Prostate gland (tissue), 2 donors: ENCODE measurements at regions not wholly inside any gene's neighbourhood (a gene's known extent, or its start where the extent isn't known, plus 50 kb on each side); places are given as distances from the start of the nearest gene placed in this dataset.

Experiments
- DNase-seq: peaks from one replicate; pipeline ENCODE4 v3.0.0-alpha.2; 2019; ENCODE audit warnings: low spot score
- H3K27ac ChIP-seq, 2 donors: fragments of 200-600 bp; sonication (generic); 2 replicates each; pipeline ENCODE4 v1.5.1; 2017 to 2019
- H3K27me3 ChIP-seq: fragments of 200-600 bp; sonication (generic); replicated peaks from 2 replicates; pipeline ENCODE4 v1.5.1; 2019; ENCODE audit not compliant: insufficient read depth
- H3K36me3 ChIP-seq, 2 donors: fragments of 200-600 bp; sonication (generic); 1 replicate in 1 of 2; 2 replicates in 1 of 2; pipeline versions ENCODE4 v1.5.1 to v1.8.1; 2017 to 2019
- H3K4me1 ChIP-seq: fragments of 200-600 bp; sonication (generic); replicated peaks from 2 replicates; pipeline ENCODE4 v1.5.1; 2019
- H3K4me3 ChIP-seq, 2 donors: fragments of 200-600 bp; sonication (generic); 2 replicates each; pipeline ENCODE4 v1.5.1; 2017 to 2019
- H3K9me3 ChIP-seq: fragments of 200-600 bp; sonication (generic); 2 replicates; pipeline ENCODE4 v1.5.1; 2017
- POLR2A ChIP-seq: fragments of 450-650 bp; IDR thresholded peaks from one replicate; pipeline ENCODE4 v1.6.1; 2016; ENCODE audit warnings: antibody characterized with exemption, mild to moderate bottlenecking
- POLR2AphosphoS5 ChIP-seq: sonication (generic); formaldehyde crosslinking; IDR thresholded peaks from one replicate; pipeline ENCODE4 v1.6.1; 2017; ENCODE audit warnings: antibody characterized with exemption
- WGBS: methylation state at CpG from one replicate; pipeline ENCODE4 v1.1.5; 2018; 5-methylcytosine and 5-hydroxymethylcytosine counted together
- intact Hi-C: fragments of 100-400 bp; cut with DNase I; formaldehyde crosslinking; loops from one replicate; pipeline ENCODE4 v1.14.2; 2022
- TF ChIP-seq, protein P1 (sequence below), 4 experiments: fragments of 200-600 bp in 2 of 4; fragments of 450-650 bp in 2 of 4; sonication (generic) in 2 of 4; IDR thresholded peaks; 1 replicate in 3 of 4; 2 replicates in 1 of 4; pipeline ENCODE4 v1.5.1; 2016 to 2019; ENCODE audit warnings: antibody characterized with exemption in 4 of 4, mild to moderate bottlenecking in 2 of 4, moderate library complexity in 2 of 4

GRCh38 chr10:78378192-78378591 lies 344.5 kb downstream of the RPS24 start:
- 97% methylated on average over 4 of the region's 4 CpGs for WGBS

DNA sequence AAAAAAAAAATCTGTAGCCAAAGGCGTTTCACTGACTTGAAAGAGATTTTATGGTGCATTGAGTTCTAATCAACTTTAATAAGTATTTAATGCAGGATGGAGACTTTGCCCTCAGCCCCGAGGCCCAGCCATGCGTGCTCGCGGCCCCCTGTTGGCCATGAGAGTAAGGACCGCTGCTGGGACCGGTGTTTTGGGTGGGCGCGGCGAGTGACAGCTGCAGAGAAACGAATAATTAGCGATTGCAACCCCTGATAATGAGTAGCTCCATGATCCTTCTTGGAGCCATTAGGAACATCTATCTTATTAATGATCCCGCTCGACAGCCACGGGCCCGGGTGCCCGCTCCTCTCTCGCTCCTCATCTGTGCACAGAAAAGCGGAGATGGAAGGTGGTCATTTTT lies 347.4 kb downstream of the RPS24 start:
- intact Hi-C loops, result no loop called here
- H3K36me3 ChIP-seq, result no peaks in the 10 kb centered on the region
- H3K4me3 ChIP-seq, result no peak overlapping the region
- H3K9me3 ChIP-seq, result no peaks in the 10 kb centered on the region
- H3K27ac ChIP-seq, result no peak overlapping the region
- H3K4me1 ChIP-seq, result no peaks in the 10 kb centered on the region
- WGBS, result 73% methylated on average over 19 of the region's 19 CpGs
- DNase-seq, result no peak
- TF ChIP-seq, protein P1, sequence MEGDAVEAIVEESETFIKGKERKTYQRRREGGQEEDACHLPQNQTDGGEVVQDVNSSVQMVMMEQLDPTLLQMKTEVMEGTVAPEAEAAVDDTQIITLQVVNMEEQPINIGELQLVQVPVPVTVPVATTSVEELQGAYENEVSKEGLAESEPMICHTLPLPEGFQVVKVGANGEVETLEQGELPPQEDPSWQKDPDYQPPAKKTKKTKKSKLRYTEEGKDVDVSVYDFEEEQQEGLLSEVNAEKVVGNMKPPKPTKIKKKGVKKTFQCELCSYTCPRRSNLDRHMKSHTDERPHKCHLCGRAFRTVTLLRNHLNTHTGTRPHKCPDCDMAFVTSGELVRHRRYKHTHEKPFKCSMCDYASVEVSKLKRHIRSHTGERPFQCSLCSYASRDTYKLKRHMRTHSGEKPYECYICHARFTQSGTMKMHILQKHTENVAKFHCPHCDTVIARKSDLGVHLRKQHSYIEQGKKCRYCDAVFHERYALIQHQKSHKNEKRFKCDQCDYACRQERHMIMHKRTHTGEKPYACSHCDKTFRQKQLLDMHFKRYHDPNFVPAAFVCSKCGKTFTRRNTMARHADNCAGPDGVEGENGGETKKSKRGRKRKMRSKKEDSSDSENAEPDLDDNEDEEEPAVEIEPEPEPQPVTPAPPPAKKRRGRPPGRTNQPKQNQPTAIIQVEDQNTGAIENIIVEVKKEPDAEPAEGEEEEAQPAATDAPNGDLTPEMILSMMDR (IDR thresholded peaks at IDR 0.05), result no peak
- TF ChIP-seq POLR2A, result no peak
- TF ChIP-seq POLR2AphosphoS5, result no peak
- no peaks in the 10 kb centered on the region for H3K27me3 ChIP-seq

More at GRCh38 chr10:78378192-78378591, 344.5 kb downstream of the RPS24 start:
- no peaks in the 10 kb centered on the region for H3K36me3 ChIP-seq
- TF ChIP-seq, protein P1 (IDR thresholded peaks at IDR 0.05), result no peak
- TF ChIP-seq POLR2AphosphoS5 (no peak), POLR2A (no peak)
- H3K27me3 ChIP-seq, result no peaks in the 10 kb centered on the region
- no peaks in the 10 kb centered on the region for H3K4me1 ChIP-seq
- intact Hi-C loops, result no loop called here
- DNase-seq, result no peak
- no peak overlapping the region for H3K27ac ChIP-seq
- H3K9me3 ChIP-seq, result no peaks in the 10 kb centered on the region
- H3K4me3 ChIP-seq, result no peak overlapping the region

- no peaks in the 10 kb centered on the region for H3K4me1 ChIP-seq
- H3K27me3 ChIP-seq, result no peaks in the 10 kb centered on the region
- no peaks in the 10 kb centered on the region for H3K36me3 ChIP-seq
- no peaks in the 10 kb centered on the region for H3K9me3 ChIP-seq
- intact Hi-C loops, result no loop called here
- no peak overlapping the region for H3K27ac ChIP-seq
- H3K4me3 ChIP-seq, result no peak overlapping the region
- TF ChIP-seq, protein P1 (IDR thresholded peaks at IDR 0.05), result no peak
- 87% methylated on average over 5 of the region's 5 CpGs for WGBS
- DNase-seq, result no peak
Observed at GRCh38 chr10:78382047-78382446, 348.4 kb downstream of the RPS24 start.

DNA sequence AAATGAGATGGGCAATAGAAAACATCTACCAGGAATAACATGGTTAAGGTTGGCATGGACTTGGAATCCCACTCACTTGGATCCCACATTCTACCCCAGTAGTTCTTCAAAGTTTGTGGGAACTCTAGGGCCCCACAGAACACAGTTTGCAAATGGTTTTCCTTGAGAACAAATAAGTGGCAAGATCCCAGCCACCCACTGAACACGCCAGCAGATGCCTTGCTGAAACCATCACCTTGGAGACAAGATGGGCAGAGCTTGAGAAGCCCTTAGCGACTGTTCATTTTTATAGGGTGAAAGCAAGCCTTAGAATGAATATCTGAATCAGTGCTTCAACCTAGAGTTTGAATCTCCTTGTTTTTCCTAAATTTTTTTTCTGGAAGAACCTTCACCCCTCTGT lies 349.1 kb downstream of the RPS24 start:
- Histone ChIP-seq H3K9me3 (no peaks in the 10 kb centered on the region), H3K36me3 (no peaks in the 10 kb centered on the region), H3K27ac (no peak overlapping the region), H3K4me1 (no peaks in the 10 kb centered on the region), H3K4me3 (no peak overlapping the region), H3K27me3 (no peaks in the 10 kb centered on the region)
- DNase-seq, result no peak
- intact Hi-C loops, result no loop called here
- 69% methylated on average over 2 of the region's 2 CpGs for WGBS
- TF ChIP-seq POLR2AphosphoS5 (no peak), POLR2A (no peak)
- TF ChIP-seq, protein P1 (IDR thresholded peaks at IDR 0.05), result no peak

GRCh38 chr10:78383378-78384048 lies 349.9 kb downstream of the RPS24 start:
- Histone ChIP-seq H3K4me1 (no peaks in the 10 kb centered on the region), H3K27ac (no peak overlapping the region), H3K36me3 (no peaks in the 10 kb centered on the region), H3K4me3 (no peak overlapping the region), H3K9me3 (no peaks in the 10 kb centered on the region), H3K27me3 (no peaks in the 10 kb centered on the region)
- intact Hi-C loops, result no loop called here
- no peak for DNase-seq
- TF ChIP-seq POLR2A, result no peak
- TF ChIP-seq, protein P1 (IDR thresholded peaks at IDR 0.05), result no peak
- no peak for TF ChIP-seq POLR2AphosphoS5
- WGBS, result 87% methylated on average over 2 of the region's 2 CpGs
